ENCODE measurements at regions not wholly inside any gene's neighbourhood (a gene's known extent, or its start where the extent isn't known, plus 50 kb on each side); places are given as distances from the start of the nearest gene placed in this dataset.

- intact Hi-C loops (cut with DNase I), result no loop called here
- Histone ChIP-seq H3K27me3 (no peaks in the 10 kb centered on the region), H3K4me1 (no peaks in the 10 kb centered on the region), H3K36me3 (no peaks in the 10 kb centered on the region), H3K4me3 (no peak overlapping the region), H3K9me3 (no peaks in the 10 kb centered on the region), H3K27ac (no peak overlapping the region)
- no peak for DNase-seq
- TF ChIP-seq, protein P1, sequence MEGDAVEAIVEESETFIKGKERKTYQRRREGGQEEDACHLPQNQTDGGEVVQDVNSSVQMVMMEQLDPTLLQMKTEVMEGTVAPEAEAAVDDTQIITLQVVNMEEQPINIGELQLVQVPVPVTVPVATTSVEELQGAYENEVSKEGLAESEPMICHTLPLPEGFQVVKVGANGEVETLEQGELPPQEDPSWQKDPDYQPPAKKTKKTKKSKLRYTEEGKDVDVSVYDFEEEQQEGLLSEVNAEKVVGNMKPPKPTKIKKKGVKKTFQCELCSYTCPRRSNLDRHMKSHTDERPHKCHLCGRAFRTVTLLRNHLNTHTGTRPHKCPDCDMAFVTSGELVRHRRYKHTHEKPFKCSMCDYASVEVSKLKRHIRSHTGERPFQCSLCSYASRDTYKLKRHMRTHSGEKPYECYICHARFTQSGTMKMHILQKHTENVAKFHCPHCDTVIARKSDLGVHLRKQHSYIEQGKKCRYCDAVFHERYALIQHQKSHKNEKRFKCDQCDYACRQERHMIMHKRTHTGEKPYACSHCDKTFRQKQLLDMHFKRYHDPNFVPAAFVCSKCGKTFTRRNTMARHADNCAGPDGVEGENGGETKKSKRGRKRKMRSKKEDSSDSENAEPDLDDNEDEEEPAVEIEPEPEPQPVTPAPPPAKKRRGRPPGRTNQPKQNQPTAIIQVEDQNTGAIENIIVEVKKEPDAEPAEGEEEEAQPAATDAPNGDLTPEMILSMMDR (IDR thresholded peaks at IDR 0.05), result no peak
- no peak for TF ChIP-seq POLR2A (IDR thresholded peaks at IDR 0.05)
- WGBS (ENCODE audit: insufficient coverage, low coverage, low lambda C conversion rate, missing lambda C conversion rate), result 77% methylated on average over 7 of the region's 7 CpGs
- ATAC-seq, result no peak
Observed at GRCh38 chr1:201602413-201603265, 63.7 kb downstream of the NAV1 start.

- Histone ChIP-seq H3K36me3 (no peaks in the 10 kb centered on the region), H3K4me1 (no peaks in the 10 kb centered on the region), H3K27ac (no peak overlapping the region), H3K27me3 (no peaks in the 10 kb centered on the region), H3K9me3 (no peaks in the 10 kb centered on the region), H3K4me3 (no peak overlapping the region)
- DNase-seq, result no peak
- ATAC-seq, result no peak
- intact Hi-C loops (cut with DNase I), result no loop called here
- TF ChIP-seq, protein P1 (IDR thresholded peaks at IDR 0.05), result no peak
- TF ChIP-seq POLR2A (IDR thresholded peaks at IDR 0.05), result no peak
- 59% methylated on average over 8 of the region's 8 CpGs for WGBS (ENCODE audit: insufficient coverage, low coverage, low lambda C conversion rate, missing lambda C conversion rate)
Observed at GRCh38 chr1:201603613-201604232, 64.8 kb downstream of the NAV1 start.

DNA sequence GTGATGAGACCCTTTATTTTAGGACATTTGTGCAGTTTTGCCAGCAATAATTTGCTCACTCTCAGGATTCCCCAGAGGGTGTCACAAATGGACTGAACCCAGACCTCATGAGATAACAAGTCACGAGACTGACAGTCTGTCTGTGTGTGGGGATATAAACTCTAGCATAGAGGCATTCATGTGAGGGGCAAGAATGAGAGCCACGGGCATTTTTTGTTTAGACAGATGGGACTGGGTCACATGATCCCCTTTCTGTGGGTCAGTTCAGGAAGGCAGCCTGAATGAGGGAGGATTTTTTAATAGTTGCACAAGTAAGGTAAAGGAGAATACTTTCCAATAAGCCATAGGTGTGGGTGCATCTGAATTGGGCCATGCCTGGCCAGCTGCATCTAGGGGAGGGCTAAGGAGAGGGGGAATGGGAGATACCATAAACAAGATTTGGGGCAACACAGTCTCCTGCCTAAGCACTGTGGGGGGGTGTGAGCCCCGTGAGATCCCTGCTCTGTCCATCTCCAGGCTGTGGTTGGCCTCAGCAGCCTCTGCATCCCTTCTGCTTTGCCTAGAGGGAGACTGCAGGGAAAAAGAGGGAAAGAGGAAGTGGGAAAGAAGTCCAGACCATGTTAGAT is 66.6 kb downstream of the NAV1 start:
- ATAC-seq, result no peak
- Histone ChIP-seq H3K4me3 (no peak overlapping the region), H3K9me3 (no peaks in the 10 kb centered on the region), H3K4me1 (no peaks in the 10 kb centered on the region), H3K36me3 (no peaks in the 10 kb centered on the region), H3K27me3 (no peaks in the 10 kb centered on the region), H3K27ac (no peak overlapping the region)
- TF ChIP-seq POLR2A (IDR thresholded peaks at IDR 0.05), result no peak
- TF ChIP-seq, protein P1 (IDR thresholded peaks at IDR 0.05), result no peak
- no peak for DNase-seq
- WGBS (ENCODE audit: insufficient coverage, low coverage, low lambda C conversion rate, missing lambda C conversion rate), result 50% methylated on average over 1 of the region's 3 CpGs
- intact Hi-C loops (cut with DNase I), result no loop called here

DNA sequence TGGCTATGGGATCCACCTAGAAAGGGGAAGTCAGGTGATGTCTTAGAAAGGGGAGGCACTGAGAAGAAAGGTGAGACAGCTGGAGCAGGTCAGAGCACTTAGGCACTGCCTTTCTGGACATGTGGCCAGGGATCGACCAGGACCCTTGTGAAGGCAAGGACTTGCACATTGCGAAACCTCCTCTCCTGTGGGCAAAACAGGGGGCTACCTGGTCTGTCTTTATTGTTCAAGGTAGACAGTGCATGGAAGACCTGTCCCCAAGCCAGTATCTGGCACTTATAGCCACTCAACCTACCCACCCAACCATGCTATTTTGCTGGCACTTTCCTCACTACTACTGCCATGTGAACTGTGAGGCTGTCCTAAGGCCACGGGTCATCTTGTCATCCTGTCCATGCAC is 67.2 kb downstream of the NAV1 start:
- ATAC-seq (no peak), DNase-seq (no peak)
- H3K4me3 ChIP-seq, result no peak overlapping the region
- H3K4me1 ChIP-seq, result no peaks in the 10 kb centered on the region
- no peak for TF ChIP-seq POLR2A (IDR thresholded peaks at IDR 0.05)
- TF ChIP-seq, protein P1 (IDR thresholded peaks at IDR 0.05), result no peak
- no peaks in the 10 kb centered on the region for H3K27me3 ChIP-seq
- WGBS (ENCODE audit: insufficient coverage, low coverage, low lambda C conversion rate, missing lambda C conversion rate), result 88% methylated on average over 1 of the region's 3 CpGs
- H3K36me3 ChIP-seq, result no peaks in the 10 kb centered on the region
- intact Hi-C loops (cut with DNase I), result no loop called here
- H3K9me3 ChIP-seq, result no peaks in the 10 kb centered on the region
- H3K27ac ChIP-seq, result no peak overlapping the region

All from right lobe of liver (tissue), 6 donors.